Natural killer cell (primary cell): ENCODE measurements at regions not wholly inside any gene's neighbourhood (a gene's known extent, or its start where the extent isn't known, plus 50 kb on each side); places are given as distances from the start of the nearest gene placed in this dataset.

Experiments used
- ATAC-seq, 3 donors: fragments of 150-1000 bp in 2 of 3; fragments of 200-7000 bp in 1 of 3; cut with Tn5 transposase; 1 replicate in 1 of 3; 2 replicates in 2 of 3; pipeline ENCODE4 v1.10.0; 2021; ENCODE audit warnings: mild to moderate bottlenecking in 2 of 3, moderate library complexity in 2 of 3
- DNase-seq, 2 donors: peaks; one replicate each; pipeline versions ENCODE4 v3.0.0 to v3.0.0-alpha.2; 2013 to 2021; ENCODE audit warnings: mixed read lengths in 1 of 2
- H3K27ac ChIP-seq: one replicate; pipeline ENCODE4 v1.5.1; 2013; ENCODE audit warnings: mild to moderate bottlenecking, low read length
- H3K27me3 ChIP-seq: one replicate; pipeline ENCODE4 v1.6.1; 2013; ENCODE audit warnings: low read length; ENCODE audit not compliant: control insufficient read depth, insufficient read depth
- H3K36me3 ChIP-seq: one replicate; pipeline ENCODE4 v1.6.1; 2013; ENCODE audit warnings: low read length; ENCODE audit not compliant: control insufficient read depth, insufficient read depth
- H3K4me1 ChIP-seq: one replicate; pipeline ENCODE4 v1.6.1; 2013; ENCODE audit warnings: low read length; ENCODE audit not compliant: control insufficient read depth, insufficient read depth
- H3K4me3 ChIP-seq: one replicate; pipeline ENCODE4 v1.5.1; 2013; ENCODE audit warnings: low read length
- H3K9me3 ChIP-seq: one replicate; pipeline ENCODE4 v1.6.1; 2013; ENCODE audit warnings: low read length; ENCODE audit not compliant: control insufficient read depth, insufficient read depth
- H3K27ac Mint-ChIP-seq, 2 donors: one replicate each; pipeline ENCODE4 v1.8.0; 2022; ENCODE audit warnings: mild to moderate bottlenecking in 2 of 2, mixed read lengths in 2 of 2, moderate library complexity in 1 of 2
- H3K27me3 Mint-ChIP-seq, 2 donors: one replicate each; pipeline ENCODE4 v1.8.0; 2022; ENCODE audit warnings: low read depth in 2 of 2, mixed read lengths in 2 of 2
- H3K36me3 Mint-ChIP-seq: one replicate; pipeline ENCODE4 v1.8.0; 2022; ENCODE audit warnings: mixed read lengths
- H3K4me1 Mint-ChIP-seq, 2 donors: one replicate each; pipeline ENCODE4 v1.8.0; 2022; ENCODE audit warnings: mixed read lengths in 2 of 2
- H3K4me3 Mint-ChIP-seq: one replicate; pipeline ENCODE4 v1.8.0; 2022; ENCODE audit warnings: mild to moderate bottlenecking, moderate library complexity, mixed read lengths
- H3K9me3 Mint-ChIP-seq, 2 donors: one replicate each; pipeline ENCODE4 v1.8.0; 2022; ENCODE audit warnings: mixed read lengths in 2 of 2
- WGBS: methylation state at CpG from one replicate; pipeline ENCODE4 v1.1.7; 2013; ENCODE audit warnings: missing lambda C conversion rate; ENCODE audit not compliant: insufficient coverage; 5-methylcytosine and 5-hydroxymethylcytosine counted together
- intact Hi-C: fragments of 100-400 bp; cut with micrococcal nuclease; formaldehyde crosslinking; loops from one replicate; pipeline ENCODE4 v1.14.2; 2022
- TF ChIP-seq, protein P1 (sequence below): fragments of 200-600 bp; IDR thresholded peaks from one replicate; pipeline ENCODE4 v1.8.0; 2022; ENCODE audit warnings: antibody characterized with exemption

- Mint-ChIP-seq H3K27ac (no peak overlapping the region), H3K27me3 (no peaks in the 10 kb centered on the region), H3K4me1 (no peaks in the 10 kb centered on the region), H3K36me3 (no peaks in the 10 kb centered on the region), H3K4me3 (no peak overlapping the region), H3K9me3 (peaks cover 2 to 8% of the 10 kb centered on the region in 2 donors)
- WGBS: 86% methylated on average over 8 of the region's 8 CpGs
- H3K36me3 ChIP-seq: no peaks in the 10 kb centered on the region
- TF ChIP-seq, protein P1, sequence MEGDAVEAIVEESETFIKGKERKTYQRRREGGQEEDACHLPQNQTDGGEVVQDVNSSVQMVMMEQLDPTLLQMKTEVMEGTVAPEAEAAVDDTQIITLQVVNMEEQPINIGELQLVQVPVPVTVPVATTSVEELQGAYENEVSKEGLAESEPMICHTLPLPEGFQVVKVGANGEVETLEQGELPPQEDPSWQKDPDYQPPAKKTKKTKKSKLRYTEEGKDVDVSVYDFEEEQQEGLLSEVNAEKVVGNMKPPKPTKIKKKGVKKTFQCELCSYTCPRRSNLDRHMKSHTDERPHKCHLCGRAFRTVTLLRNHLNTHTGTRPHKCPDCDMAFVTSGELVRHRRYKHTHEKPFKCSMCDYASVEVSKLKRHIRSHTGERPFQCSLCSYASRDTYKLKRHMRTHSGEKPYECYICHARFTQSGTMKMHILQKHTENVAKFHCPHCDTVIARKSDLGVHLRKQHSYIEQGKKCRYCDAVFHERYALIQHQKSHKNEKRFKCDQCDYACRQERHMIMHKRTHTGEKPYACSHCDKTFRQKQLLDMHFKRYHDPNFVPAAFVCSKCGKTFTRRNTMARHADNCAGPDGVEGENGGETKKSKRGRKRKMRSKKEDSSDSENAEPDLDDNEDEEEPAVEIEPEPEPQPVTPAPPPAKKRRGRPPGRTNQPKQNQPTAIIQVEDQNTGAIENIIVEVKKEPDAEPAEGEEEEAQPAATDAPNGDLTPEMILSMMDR: no peak
- no peak overlapping the region for H3K4me3 ChIP-seq
- intact Hi-C loops: no loop called here
- H3K27me3 ChIP-seq: no peaks in the 10 kb centered on the region
- DNase-seq: no peak
- no peak overlapping the region for H3K27ac ChIP-seq
- peaks cover 6% of the 10 kb centered on the region for H3K9me3 ChIP-seq
- no peak for ATAC-seq
- no peaks in the 10 kb centered on the region for H3K4me1 ChIP-seq
Observed at GRCh38 chr5:4411664-4412063, 728.5 kb upstream of the ADAMTS16 start.

DNA sequence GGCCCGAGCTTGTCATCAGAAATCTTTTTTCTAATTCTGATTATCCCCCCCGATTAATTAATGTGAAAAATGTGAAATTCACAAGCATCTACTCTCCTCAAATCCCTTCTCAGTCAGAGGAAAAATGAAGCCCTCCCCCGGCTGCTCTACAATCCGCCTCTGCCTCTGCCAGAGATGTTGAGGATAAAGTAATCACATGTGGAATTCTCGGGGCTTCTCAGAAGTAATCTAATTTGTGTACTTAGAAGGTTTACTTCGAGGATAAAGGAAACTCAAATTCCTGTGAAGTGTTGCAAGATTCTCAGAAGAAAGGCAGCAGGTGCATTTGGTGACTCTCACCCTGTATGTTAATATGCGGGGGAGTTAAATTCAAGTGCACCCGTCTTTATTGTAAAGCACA, 726.1 kb upstream of the ADAMTS16 start:
- DNase-seq (no peak), ATAC-seq (no peak)
- Mint-ChIP-seq H3K36me3 (no peaks in the 10 kb centered on the region), H3K4me1 (no peaks in the 10 kb centered on the region), H3K27me3 (no peaks in the 10 kb centered on the region), H3K27ac (no peak overlapping the region), H3K9me3 (peaks cover 4 to 11% of the 10 kb centered on the region in 2 donors), H3K4me3 (no peak overlapping the region)
- intact Hi-C loops: no loop called here
- 76% methylated on average over 7 of the region's 8 CpGs for WGBS
- H3K27ac ChIP-seq: no peak overlapping the region
- no peaks in the 10 kb centered on the region for H3K27me3 ChIP-seq
- H3K4me1 ChIP-seq: no peaks in the 10 kb centered on the region
- no peak overlapping the region for H3K4me3 ChIP-seq
- no peaks in the 10 kb centered on the region for H3K36me3 ChIP-seq
- H3K9me3 ChIP-seq: peaks cover 6% of the 10 kb centered on the region
- TF ChIP-seq, protein P1: no peak

GRCh38 chr5:4418084-4418483, 722.0 kb upstream of the ADAMTS16 start:
- Histone ChIP-seq H3K9me3 (no peaks in the 10 kb centered on the region), H3K4me1 (no peaks in the 10 kb centered on the region), H3K36me3 (no peaks in the 10 kb centered on the region), H3K4me3 (no peak overlapping the region), H3K27ac (no peak overlapping the region), H3K27me3 (no peaks in the 10 kb centered on the region)
- ATAC-seq (no peak), DNase-seq (no peak)
- 56% methylated on average over 2 of the region's 2 CpGs for WGBS
- Mint-ChIP-seq H3K27ac (no peak overlapping the region), H3K4me1 (no peaks in the 10 kb centered on the region), H3K27me3 (no peaks in the 10 kb centered on the region), H3K9me3 (peaks cover 3 to 8% of the 10 kb centered on the region in 2 donors), H3K36me3 (no peaks in the 10 kb centered on the region), H3K4me3 (no peak overlapping the region)
- intact Hi-C loops: no loop called here
- TF ChIP-seq, protein P1: no peak

GRCh38 chr5:4419281-4419680, 720.8 kb upstream of the ADAMTS16 start:
- Histone ChIP-seq H3K9me3 (no peaks in the 10 kb centered on the region), H3K36me3 (no peaks in the 10 kb centered on the region), H3K4me3 (no peak overlapping the region), H3K27me3 (no peaks in the 10 kb centered on the region), H3K4me1 (no peaks in the 10 kb centered on the region), H3K27ac (no peak overlapping the region)
- H3K4me3 Mint-ChIP-seq: no peak overlapping the region
- H3K27ac Mint-ChIP-seq: no peak overlapping the region
- WGBS: 79% methylated on average over 8 of the region's 8 CpGs
- intact Hi-C loops: no loop called here
- H3K4me1 Mint-ChIP-seq: no peaks in the 10 kb centered on the region
- ATAC-seq (no peak), DNase-seq (no peak)
- H3K27me3 Mint-ChIP-seq: no peaks in the 10 kb centered on the region
- H3K36me3 Mint-ChIP-seq: no peaks in the 10 kb centered on the region
- TF ChIP-seq, protein P1: no peak
- H3K9me3 Mint-ChIP-seq: peaks cover 3 to 8% of the 10 kb centered on the region in 2 donors
